HS-27A (cell line): ENCODE measurements at regions not wholly inside any gene's neighbourhood (a gene's known extent, or its start where the extent isn't known, plus 50 kb on each side); places are given as distances from the start of the nearest gene placed in this dataset.
"Not testable (repeated sequence)": the region's sequence is repeated elsewhere in the genome, so short reads cannot be mapped to it uniquely, and the experiment has no call there.

Experiments
- DNase-seq: peaks from one replicate; pipeline ENCODE4 v3.0.0-alpha.2; 2012; ENCODE audit warnings: low read depth, missing footprints

DNA sequence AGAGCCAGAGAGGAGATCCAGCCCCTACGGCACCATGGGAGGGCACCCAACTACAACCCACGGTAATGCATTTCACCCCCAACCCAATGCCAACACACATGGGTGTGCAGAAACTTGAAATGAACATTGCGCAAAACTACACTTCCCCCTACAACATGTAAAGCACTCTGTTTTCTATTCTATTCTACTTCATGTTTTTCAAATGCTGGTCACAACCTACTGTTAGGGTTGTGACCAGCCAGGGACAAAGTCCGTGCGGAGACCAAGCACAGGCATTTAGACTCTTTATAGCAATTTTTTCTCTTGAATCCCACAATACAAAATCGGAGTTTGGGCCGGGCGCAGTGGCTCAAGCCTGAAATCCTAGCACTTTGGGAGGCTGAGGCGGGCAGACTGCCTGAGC lies 90.6 kb downstream of the MRPL14 start:
- DNase-seq = no peak

DNA sequence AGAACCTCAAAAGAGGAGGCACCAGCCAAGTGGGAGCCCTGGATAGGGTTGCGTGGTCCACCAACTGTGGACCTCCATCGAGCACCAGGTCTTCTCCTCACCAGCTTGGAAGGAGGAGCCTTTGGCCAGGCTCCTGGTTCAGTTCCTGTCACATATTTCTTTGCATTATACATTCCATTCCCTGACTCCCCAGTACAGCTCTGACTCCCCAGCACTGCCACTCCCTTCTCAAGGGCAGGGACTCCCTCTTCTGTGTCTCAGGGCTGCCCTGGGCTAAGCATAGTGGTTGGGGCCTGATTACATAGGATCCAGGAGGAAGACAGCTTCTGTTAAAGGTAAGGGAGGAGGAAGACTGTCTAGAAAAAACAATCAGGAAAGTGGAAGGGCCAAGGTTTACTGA lies 91.1 kb downstream of the MRPL14 start:
- no peak for DNase-seq

DNA sequence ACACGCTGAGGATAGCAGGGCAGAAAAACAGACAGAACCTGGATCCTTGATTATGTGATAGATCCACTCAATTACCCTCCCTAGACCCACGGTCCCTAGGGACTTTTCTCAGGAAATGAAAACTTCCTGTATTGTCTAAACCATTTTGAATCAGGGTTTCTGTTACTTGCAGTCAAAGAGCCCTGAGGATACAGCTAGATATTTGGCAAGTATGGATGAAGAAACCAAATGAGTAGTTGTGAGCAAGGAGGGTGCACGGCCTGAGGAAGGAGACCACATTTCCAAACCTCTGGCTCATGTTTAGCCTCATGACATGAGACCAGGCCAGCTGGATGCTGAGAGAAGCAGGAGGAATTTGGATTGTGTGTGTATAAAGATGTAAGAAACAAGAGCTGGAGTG lies 91.6 kb downstream of the MRPL14 start:
- no peak for DNase-seq

DNA sequence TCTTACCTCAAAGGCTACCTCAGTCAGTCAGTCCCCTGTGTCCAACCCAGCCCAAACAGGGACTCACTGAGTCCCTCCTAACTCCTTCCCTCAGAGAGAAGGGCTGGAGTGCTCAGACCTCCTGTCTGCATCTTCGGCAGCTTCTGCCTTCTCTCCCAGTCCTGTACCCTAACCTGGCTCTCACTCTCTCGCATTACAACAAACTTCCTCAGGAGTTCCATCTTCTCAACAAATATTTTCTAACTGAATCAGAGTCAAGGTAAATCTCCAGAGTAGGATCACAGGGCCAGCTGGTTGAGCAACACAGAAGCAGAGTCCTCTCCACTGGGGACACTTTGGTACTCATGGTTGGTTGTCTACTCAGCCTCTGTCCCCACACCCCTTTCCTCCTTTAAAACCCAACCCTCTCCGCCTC lies 92.3 kb downstream of the MRPL14 start:
- DNase-seq = no peak

DNA sequence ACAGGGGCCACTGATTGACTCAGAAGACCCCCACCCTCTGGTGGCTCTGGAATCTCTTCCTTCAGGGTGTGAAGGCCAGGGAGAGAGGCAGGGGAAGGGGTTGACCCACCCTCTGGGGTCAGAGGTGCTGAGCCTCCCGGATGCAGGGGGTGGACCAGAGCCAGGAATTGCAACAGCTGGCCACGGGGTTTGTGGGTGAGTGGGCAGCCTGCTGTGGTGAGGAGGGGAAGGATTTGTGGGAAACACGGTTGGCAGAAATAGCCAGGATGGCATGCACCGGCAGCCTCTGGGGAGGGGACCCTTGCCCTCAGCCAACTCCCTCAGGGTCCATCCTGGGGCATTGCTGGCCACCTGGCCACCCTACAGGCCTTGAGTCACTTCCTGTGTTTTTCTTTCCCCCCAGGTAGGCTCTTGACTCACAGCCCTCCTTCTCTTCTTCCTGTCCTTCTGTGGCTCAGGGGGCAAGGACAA lies 92.8 kb downstream of the MRPL14 start:
- no peak for DNase-seq

DNA sequence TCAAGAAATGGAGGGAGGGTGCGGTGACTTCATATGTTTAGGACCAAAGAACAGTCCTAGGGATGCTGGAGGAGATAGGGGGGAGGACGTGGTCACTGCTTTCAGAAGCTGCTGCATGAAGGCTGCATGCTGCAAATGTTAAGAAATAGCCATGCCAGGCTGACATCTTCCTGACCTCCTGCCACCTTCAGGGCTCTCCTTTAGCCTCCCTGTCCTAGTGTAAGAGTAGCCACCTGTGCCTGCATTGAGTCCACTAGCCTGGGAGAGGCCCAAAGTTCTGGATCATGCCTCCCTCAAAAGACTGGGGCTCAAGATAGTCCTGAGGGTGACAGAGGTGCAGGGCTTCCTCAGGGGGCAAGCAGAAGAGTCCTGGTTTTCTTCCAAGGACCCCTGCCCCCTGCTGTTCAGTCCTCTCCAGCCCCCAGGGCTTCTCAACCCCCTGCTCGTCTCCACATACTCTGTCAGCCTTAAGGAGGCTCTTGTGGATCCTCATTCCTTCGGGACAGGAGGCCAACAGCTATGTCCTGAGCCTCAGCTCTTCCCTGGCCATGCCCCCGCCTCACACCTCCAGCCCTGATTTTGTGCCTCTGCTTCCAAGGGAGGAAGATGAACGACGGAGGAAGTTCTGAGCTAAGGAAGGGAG lies 96.3 kb downstream of the MRPL14 start:
- DNase-seq = no peak

DNA sequence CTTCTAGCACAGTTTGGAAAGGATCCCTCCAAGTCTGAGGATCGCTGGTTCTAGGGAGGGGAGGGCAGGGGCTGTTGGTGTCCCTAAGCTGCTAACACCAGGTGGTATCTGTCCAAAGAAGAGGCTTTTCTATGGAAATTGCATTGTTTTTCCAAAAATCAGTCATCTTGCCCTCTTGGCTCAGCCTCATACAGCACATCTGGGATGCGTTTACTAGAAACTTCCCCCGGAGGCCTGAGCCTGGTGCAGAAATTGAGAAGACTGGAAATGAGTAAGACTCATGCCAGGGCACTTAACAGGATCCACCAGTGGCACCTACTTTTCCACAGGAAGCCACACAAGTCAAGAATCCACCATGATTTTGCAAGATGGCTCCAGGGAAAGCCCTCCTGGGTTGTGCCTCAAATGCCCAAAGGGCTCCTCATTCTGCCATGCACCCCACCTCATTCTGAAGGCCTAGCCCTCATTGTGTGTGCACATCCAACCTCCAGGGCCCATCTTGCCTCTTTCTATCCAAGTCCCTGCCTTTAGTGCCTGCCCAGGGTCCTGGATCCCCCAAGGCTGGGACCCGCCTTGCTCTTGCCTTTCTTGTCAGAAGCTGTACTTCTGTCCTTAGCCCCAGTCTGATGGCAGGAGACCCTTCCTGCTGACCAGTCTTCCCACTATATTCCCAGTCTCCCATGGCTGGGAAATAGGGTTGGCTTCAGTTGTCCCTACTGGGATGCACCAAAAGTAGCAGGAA lies 97.6 kb downstream of the MRPL14 start:
- DNase-seq = no peak

DNA sequence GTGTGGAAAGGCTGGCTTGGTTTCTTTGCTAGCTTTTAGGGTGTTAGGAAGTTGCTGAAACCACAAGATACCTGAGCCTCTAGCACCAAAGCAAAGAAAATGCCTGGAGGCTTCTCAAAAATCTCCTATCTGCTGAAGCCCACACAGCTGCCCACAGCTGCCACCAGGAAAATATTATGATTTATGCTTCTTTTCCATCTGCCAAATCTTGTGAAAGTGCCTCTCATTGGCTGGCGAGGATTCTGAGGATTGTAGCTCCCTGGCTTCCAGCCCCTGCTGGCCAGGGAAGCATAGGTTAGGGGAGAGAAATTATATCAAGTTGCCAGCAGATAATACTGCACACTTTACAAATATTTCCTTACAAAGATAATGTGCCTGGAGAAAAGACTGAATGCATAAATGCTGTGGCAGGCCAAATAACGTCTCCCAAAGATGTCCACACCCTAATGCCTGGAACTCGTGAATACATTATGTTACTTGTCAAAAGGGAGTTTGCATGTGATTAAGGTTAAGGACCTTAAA lies 98.4 kb downstream of the MRPL14 start:
- no peak for DNase-seq

DNA sequence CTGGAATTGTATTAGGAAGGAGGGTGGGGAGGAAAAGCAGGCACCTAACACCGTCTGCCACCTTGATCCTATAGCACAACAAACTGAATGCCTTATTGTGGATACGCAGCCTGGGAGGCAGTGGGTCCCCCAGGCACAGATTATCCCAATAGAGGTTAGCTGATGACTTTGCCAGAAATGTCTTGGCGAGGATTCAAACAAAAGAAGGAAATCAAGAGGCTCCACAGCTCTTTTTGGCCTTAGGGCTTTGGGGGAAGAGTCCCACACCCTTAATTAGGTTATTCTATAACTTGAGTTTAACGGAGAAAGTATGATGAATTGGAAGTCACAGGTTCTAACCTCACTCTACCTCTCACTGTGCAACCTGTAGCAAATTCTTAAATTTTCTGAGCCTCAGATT lies 102.0 kb downstream of the MRPL14 start:
- no peak for DNase-seq

DNA sequence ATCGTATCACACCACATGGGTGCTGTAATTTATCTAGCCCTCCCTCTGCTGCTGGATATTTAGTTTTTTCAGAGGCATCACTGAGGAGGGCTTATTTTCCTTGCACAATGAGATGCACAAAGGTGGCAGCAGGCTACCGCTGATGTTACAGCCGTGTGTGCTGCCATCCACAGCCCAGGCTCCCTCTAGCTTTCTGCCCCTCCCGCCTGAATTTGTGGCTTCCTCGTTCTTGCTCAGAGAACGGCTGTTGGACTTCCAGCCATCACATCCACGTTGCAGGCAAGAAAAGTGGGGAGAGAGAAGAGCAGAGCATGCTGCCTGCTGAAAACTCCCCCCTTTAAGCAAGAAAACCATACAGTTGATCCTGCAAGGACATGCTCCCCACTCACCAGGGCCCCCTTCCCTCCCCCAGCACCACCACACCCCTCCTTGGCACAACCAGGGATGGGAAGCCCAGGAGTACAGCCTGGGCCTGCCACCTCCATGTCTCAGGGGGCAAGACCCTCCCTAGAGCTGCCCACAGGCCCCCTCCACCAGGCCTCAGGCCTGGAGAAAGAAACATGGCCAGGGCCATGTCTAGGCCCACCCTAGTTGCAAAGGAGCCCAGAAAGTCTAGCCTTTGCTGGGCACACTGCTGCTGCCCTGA lies 102.6 kb downstream of the MRPL14 start:
- DNase-seq = no peak

DNA sequence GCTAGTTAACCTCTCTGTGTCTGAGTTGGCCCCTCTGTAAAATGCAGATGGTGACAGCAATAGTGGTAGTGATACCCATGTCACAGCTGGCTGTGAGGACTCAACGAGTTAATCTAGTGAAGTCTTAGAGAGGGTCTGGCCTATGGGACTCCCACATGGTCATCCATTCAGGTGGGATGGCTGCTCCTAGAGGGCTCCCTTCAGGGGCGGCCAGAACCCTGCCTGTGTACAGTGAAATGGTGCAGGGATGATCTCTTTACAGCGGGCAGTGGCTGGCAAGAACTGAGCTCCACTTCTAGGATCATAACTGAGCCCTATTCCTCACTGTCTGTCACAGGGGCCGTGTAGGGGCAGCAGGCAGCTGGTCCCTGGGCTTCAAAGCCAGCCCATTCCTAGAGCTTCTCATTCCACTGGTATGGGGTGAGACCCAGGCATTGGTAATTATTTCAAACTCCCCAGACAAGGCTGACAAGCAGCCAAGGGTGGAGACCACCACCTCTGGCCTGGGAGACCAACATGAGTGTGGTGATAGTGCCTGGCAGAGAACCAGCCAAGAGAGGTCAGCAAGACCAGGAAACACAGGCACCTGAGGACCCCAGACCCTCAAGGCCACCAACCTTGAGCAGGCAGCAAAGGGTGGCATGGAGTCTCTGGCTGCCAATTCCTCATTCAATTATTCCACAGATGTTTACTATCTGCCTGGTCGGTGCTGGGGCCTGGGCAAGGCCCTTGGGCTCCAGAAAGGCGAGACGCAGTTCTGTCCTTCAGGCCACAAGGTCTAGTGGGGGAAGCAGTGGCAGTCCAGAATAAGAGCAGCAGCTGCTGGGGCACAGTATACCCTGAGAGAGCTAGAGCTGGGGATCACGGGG lies 103.4 kb downstream of the MRPL14 start:
- no peak for DNase-seq

DNA sequence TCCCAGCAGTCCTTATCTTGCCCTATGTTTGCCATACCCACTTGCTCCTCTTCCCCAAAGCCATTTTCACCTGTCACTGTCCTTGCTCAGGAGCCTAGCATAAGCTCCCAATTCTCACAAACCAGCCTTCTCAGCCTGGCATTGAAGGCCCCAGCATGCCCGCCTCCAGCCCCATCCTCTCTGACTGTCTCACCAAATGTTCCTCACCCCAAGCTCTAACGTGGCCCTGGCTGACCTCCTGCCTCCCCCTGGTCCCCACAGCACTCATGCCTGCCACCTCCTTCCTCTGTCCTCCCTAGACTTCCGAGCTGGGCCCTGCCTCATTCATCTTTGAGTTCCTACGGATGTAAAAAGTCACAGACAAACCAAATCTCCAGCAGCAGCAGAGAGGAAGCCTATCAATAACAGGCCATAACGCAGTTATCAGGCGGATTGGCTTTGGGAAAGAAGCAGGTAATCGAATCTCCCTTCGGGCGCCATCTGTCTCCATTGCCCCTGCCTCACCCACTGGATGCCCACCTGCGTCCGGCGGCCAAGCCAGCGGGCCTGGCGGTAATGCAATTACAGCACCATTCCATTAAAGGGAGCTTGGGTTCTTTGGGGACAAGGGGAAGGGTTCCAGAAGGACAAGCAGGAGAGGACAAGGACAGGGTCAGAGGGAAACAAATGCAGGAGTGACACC lies 104.4 kb downstream of the MRPL14 start:
- DNase-seq = no peak

DNA sequence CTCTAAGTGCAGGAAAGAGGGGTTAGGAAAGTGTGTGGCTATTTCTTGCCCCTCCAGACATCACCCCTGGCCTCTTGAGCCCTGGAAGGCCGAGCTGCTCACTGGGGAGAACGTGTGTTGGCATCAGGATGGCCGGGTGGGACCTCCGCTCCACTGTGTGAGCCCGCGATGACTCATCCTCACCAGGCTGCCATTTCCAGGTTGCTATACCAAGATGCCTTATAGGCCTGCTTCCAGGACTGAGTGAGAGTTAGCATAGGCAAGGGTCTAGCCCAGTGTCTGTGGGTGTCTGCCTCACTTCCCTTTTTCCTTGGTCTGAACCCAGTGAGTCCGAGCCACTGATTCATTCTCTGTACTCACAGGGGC lies 105.0 kb downstream of the MRPL14 start:
- no peak for DNase-seq

DNA sequence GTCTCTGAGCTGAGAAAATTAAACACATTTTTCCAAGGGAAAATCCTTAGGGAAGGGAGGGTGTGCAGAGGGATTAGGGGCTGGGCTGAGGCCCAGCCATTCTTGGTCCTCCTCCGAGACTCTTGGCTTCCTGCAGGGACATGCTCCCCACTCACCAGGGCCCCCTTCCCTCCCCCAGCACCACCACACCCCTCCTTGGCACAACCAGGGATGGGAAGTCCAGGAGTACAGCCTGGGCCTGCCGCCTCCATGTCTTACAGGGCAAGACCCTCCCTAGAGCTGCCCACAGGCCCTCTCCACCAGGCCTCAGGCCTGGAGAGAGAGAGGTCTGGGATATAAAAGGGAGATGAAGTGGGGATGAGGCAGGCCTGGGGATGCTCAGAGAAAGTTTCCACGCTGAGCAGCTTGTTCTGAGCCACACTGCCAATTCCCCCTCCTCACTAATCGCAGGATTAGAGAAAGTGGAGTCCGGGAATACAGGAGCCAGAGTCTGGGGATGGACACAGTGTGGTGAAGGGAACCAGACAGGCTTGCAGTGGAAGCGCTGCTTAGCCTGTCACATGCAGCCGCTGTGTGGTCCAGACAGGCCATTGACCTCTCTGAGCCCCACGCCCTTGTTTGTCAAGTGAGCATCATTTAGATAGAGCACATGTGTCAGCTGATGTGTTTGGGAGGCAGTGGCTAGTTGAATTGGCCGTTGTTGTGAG lies 105.5 kb downstream of the MRPL14 start:
- no peak for DNase-seq

DNA sequence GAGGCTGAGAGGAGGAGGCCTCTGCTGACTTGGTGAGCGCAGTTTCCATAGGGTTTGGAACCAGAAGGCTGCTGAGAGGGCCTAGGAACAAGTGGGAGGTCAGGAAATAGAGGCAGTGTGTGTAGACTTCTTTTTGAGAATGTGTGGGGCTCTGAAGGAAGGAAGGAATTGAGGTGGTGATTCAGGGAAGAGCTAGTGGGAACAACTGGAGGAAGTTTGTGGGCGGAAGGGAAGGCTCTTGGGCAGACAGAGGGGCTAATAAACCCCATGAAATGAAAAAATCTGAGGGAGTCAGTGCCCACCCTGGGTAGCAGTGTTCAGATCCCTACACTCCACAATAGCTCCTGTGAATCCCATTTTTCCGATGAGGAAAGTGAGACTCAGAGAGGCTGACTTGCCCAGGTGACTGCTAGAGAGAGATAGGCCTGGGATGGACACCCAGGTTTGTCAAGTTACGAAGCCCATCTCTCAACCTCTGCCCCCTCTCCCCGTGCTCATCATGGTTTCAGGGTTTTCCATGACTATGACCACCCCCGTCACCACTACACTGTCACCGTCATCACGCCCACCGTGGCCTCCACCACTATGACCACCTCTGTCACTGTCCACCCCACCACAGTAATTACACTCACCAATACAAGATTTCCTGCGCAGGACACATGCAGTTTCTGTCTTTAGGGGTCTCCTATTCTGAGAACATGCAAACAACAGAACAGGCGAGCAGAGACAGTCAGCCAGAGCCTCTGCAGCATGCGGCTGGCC lies 106.4 kb downstream of the MRPL14 start:
- DNase-seq = no peak

DNA sequence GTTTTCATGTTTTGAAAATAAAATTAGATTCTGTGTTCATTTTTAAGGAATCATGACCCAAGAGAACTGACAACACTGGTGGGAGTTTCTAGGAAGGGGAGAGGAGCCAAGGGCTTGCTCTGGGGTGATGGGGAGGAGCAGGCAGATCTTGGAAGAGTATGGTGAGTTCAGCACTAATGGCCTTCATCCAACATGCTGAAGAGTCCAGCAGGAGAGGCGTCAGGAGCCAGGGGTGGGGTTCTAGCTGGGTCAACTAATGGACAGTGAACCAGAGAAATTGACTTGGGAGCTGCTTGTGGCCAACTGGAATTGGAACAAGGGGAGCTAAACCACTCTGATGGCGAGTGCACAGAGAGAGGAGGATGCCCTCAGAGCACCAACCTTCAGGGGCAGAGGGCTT lies 107.1 kb downstream of the MRPL14 start:
- no peak for DNase-seq

DNA sequence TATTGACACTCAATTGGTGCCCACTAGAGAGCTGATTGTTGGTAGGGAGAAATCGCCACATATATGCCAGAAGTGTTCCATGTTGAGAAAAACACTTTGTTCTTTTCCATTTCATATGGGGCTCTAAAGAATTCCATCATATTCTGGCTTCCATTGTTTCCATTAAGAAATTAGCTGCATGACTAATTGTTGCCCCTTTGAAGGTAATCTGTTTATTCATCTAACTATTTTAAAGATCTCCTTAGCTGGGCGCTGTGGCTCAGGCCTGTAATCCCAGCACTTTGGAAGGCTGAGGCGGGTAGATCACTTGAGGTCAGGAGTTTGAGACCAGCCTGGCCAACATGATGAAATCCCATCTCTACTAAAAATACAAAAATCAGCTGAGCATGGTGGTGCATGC lies 109.9 kb downstream of the MRPL14 start:
- DNase-seq = not testable (repeated sequence)

DNA sequence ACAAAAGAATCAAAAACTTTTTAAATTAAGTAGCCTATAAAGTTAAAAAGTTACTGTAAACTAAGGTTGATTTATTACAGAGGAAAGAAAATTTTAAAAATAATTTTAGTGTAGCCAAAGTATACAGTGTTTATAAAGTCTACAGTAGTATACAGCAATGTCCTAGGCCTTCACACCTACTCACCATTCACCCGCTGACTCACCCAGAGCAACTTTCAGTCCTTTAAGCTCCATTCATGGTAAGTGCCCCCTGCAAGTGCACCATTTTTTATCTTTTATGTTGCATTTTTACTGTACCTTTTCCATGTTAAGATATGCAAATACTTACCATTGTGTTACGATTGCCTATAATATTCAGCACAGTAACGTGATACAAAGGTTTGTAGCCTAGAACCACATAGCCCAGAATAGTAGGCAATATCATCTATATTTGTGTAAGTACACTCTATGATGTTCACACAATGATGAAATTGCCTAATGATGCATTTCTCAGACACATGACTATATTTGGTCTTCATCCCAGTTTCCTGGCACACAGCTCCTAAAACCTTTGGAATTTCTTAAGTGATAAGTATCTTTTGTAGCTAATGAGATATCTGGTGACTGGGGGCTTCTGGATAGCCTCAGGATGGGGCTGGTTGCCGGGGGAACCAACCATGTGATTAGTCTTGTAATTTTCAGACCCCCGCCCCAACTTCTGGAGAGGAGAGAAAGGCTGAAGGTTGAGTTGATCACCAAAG lies 111.0 kb downstream of the MRPL14 start:
- no peak for DNase-seq

DNA sequence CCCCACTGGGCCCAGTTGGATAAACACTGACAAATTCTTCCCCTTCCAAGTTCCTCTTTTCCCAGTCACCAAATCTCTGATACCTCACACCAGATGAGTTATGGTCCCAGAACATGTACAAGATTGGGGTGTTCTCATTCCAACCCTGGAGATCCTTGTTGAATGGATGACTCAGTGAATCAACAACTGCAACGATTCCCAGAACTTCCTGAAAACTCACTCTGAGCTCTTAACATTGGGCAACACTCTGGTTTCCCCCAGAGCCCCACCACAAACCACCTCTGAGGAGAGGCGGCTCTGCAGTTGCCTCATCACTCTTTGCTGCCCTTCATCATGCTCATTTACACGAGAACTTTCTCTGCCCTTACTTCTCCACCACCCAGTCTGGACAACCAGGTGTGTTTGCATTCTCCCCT lies 115.2 kb downstream of the MRPL14 start:
- peak; percentile 86 for DNase-seq
